SH-SY5Y (cell line): ENCODE measurements at regions not wholly inside any gene's neighbourhood (a gene's known extent, or its start where the extent isn't known, plus 50 kb on each side); places are given as distances from the start of the nearest gene placed in this dataset.

Experiments
- GATA2 ChIP-seq: IDR thresholded peaks from 2 replicates; pipeline ENCODE4 v1.6.1; 2011; ENCODE audit warnings: mild to moderate bottlenecking, low read depth, low read length
- GATA3 ChIP-seq: IDR thresholded peaks from 2 replicates; pipeline ENCODE4 v1.6.1; 2011; ENCODE audit warnings: low read depth, mild to moderate bottlenecking, low read length, moderate library complexity

GRCh38 chr20:55472704-55473103, 532.6 kb downstream of the CBLN4 start:
- TF ChIP-seq GATA2: no peak
- no peak for TF ChIP-seq GATA3
